GM13977 (cell line): ENCODE measurements at regions not wholly inside any gene's neighbourhood (a gene's known extent, or its start where the extent isn't known, plus 50 kb on each side); places are given as distances from the start of the nearest gene placed in this dataset.

Experiments
- DNase-seq: peaks from one replicate; pipeline ENCODE4 v3.0.0; 2012; ENCODE audit warnings: low spot score
- CTCF ChIP-seq: IDR thresholded peaks from 2 replicates; pipeline ENCODE4 v1.5.1; 2012; ENCODE audit warnings: mild to moderate bottlenecking, control low read depth; ENCODE audit not compliant: insufficient read depth; ENCODE audit errors: extremely low read depth, missing control alignments
- in situ Hi-C: fragments of 300-500 bp; cut with MboI; formaldehyde crosslinking; loops from one replicate; pipeline ENCODE4 v1.12.0; 2022; ENCODE audit warnings: low sequenced_read_pairs, low pct_unique_long_range_greater_than_20kb, mixed read lengths, inconsistent platforms; ENCODE audit not compliant: unreplicated experiment

- no peak for DNase-seq
- in situ Hi-C loops: no loop called here
- no peak for TF ChIP-seq CTCF
Measured at GRCh38 chr5:90071066-90071465, 338.5 kb downstream of the CETN3 start.

GRCh38 chr5:90066920-90067319 is 342.6 kb downstream of the CETN3 start:
- no peak for DNase-seq
- in situ Hi-C loops: no loop called here
- no peak for TF ChIP-seq CTCF

GRCh38 chr5:90056911-90057705 is 352.4 kb downstream of the CETN3 start:
- in situ Hi-C loops: no loop called here
- TF ChIP-seq CTCF: no peak
- no peak for DNase-seq

GRCh38 chr5:90055831-90056328 is 353.7 kb downstream of the CETN3 start:
- no peak for DNase-seq
- in situ Hi-C loops: no loop called here
- no peak for TF ChIP-seq CTCF

GRCh38 chr5:90054612-90055011 is 354.9 kb downstream of the CETN3 start:
- TF ChIP-seq CTCF: no peak
- in situ Hi-C loops: no loop called here
- no peak for DNase-seq

- in situ Hi-C loops: no loop called here
- TF ChIP-seq CTCF: no peak
Measured at GRCh38 chr5:90051756-90052155, 357.8 kb downstream of the CETN3 start.

GRCh38 chr5:90050103-90050502 is 359.5 kb downstream of the CETN3 start:
- no peak for DNase-seq
- TF ChIP-seq CTCF: no peak
- in situ Hi-C loops: no loop called here

More at GRCh38 chr5:90051756-90052155, 357.8 kb downstream of the CETN3 start:
- DNase-seq: no peak
